Suppressor macrophage treated with lipopolysaccharide for 4 hours (primary cell): ENCODE measurements at regions not wholly inside any gene's neighbourhood (a gene's known extent, or its start where the extent isn't known, plus 50 kb on each side); places are given as distances from the start of the nearest gene placed in this dataset.

ENCODE experiments used
- DNase-seq: peaks from one replicate; pipeline ENCODE4 v3.0.0-alpha.2; 2020

- DNase-seq: no peak
Measured at GRCh38 chr12:108462686-108463085, 52.4 kb upstream of the FICD start.

GRCh38 chr12:108461058-108461660, 53.9 kb upstream of the FICD start:
- no peak for DNase-seq

- DNase-seq: no peak
Measured at GRCh38 chr12:108459149-108459548, 55.9 kb upstream of the FICD start.

GRCh38 chr12:108457734-108458361, 57.2 kb upstream of the FICD start:
- DNase-seq: peak; percentile 35

- peak; percentile 85 for DNase-seq
Measured at GRCh38 chr12:108457006-108457733, 57.9 kb upstream of the FICD start.

- peak; percentile 62 for DNase-seq
Measured at GRCh38 chr12:108455706-108456105, 59.4 kb upstream of the FICD start.

GRCh38 chr12:108454539-108455139, 60.4 kb upstream of the FICD start:
- DNase-seq: no peak

GRCh38 chr12:108449478-108449877, 65.6 kb upstream of the FICD start:
- no peak for DNase-seq

GRCh38 chr12:108448246-108448645, 66.8 kb upstream of the FICD start:
- no peak for DNase-seq

GRCh38 chr12:108447168-108447832, 67.8 kb upstream of the FICD start:
- peak; percentile 28 for DNase-seq

- no peak for DNase-seq
Measured at GRCh38 chr12:108446766-108447165, 68.3 kb upstream of the FICD start.

GRCh38 chr12:108442910-108443309, 72.2 kb upstream of the FICD start:
- DNase-seq: no peak

- DNase-seq: no peak
Measured at GRCh38 chr12:108442067-108442466, 73.0 kb upstream of the FICD start.

- no peak for DNase-seq
Measured at GRCh38 chr12:108441549-108441948, 73.5 kb upstream of the FICD start.

GRCh38 chr12:108440736-108441135, 74.3 kb upstream of the FICD start:
- no peak for DNase-seq

GRCh38 chr12:108438667-108439066, 76.4 kb upstream of the FICD start:
- DNase-seq: peak; percentile 78

GRCh38 chr12:108432423-108433121, 82.5 kb upstream of the FICD start:
- no peak for DNase-seq

- DNase-seq: no peak
Measured at GRCh38 chr12:108430926-108431325, 84.2 kb upstream of the FICD start.

- DNase-seq: no peak
Measured at GRCh38 chr12:108430245-108430644, 84.8 kb upstream of the FICD start.

- no peak for DNase-seq
Measured at GRCh38 chr12:108425238-108425795, 86.2 kb upstream of the CMKLR1 start.

GRCh38 chr12:108424816-108425215, 85.7 kb upstream of the CMKLR1 start:
- DNase-seq: no peak

GRCh38 chr12:108424026-108424425, 84.9 kb upstream of the CMKLR1 start:
- no peak for DNase-seq
